Liver (tissue), 8 donors: ENCODE measurements at regions not wholly inside any gene's neighbourhood (a gene's known extent, or its start where the extent isn't known, plus 50 kb on each side); places are given as distances from the start of the nearest gene placed in this dataset.

ENCODE experiments used
- DNase-seq: peaks from one replicate; pipeline ENCODE4 v3.0.0-alpha.2; 2017; ENCODE audit warnings: low spot score
- H3K27ac ChIP-seq, 2 donors: one replicate each; pipeline ENCODE4 v1.7.0; 2013; ENCODE audit warnings: inconsistent platforms in 2 of 2, low read length in 2 of 2, control low read depth in 1 of 2, low read depth in 1 of 2, mild to moderate bottlenecking in 1 of 2
- H3K27me3 ChIP-seq, 4 donors: one replicate each; pipeline versions ENCODE4 v1.6.1 to v1.7.0; 2013; ENCODE audit warnings: low read length in 3 of 4, inconsistent platforms in 1 of 4, mild to moderate bottlenecking in 1 of 4, moderate library complexity in 1 of 4; ENCODE audit not compliant: control insufficient read depth in 4 of 4, insufficient read depth in 4 of 4
- H3K36me3 ChIP-seq, 4 donors: one replicate each; pipeline versions ENCODE4 v1.6.1 to v1.7.0; 2013; ENCODE audit warnings: low read length in 3 of 4, mild to moderate bottlenecking in 3 of 4, low read depth in 1 of 4, moderate library complexity in 1 of 4; ENCODE audit not compliant: control insufficient read depth in 4 of 4, insufficient read depth in 3 of 4
- H3K4me1 ChIP-seq, 4 donors: one replicate each; pipeline versions ENCODE4 v1.6.1 to v1.7.0; 2013; ENCODE audit warnings: low read length in 3 of 4, mild to moderate bottlenecking in 3 of 4, moderate library complexity in 1 of 4; ENCODE audit not compliant: control insufficient read depth in 4 of 4, insufficient read depth in 4 of 4
- H3K4me3 ChIP-seq, 3 donors: one replicate each; pipeline versions ENCODE4 v1.6.1 to v1.7.0; 2013; ENCODE audit warnings: low read length in 3 of 3, control low read depth in 1 of 3, low read depth in 1 of 3, mild to moderate bottlenecking in 1 of 3
- H3K9ac ChIP-seq, 2 donors: one replicate each; pipeline ENCODE4 v1.7.0; 2013; ENCODE audit warnings: low read length in 2 of 2, mild to moderate bottlenecking in 2 of 2, moderate library complexity in 2 of 2, control low read depth in 1 of 2, low read depth in 1 of 2
- H3K9me3 ChIP-seq, 4 donors: one replicate each; pipeline versions ENCODE4 v1.6.1 to v1.7.0; 2013; ENCODE audit warnings: low read length in 3 of 4; ENCODE audit not compliant: control insufficient read depth in 4 of 4
- ATF3 ChIP-seq: IDR thresholded peaks from 2 replicates; pipeline ENCODE4 v1.6.1; 2016; ENCODE audit warnings: antibody characterized with exemption
- CTCF ChIP-seq: fragments of 150-350 bp; IDR thresholded peaks from 2 replicates; pipeline ENCODE4 v1.5.1; 2017; ENCODE audit warnings: improper control_type of control experiment, low read depth, low read length; ENCODE audit not compliant: missing input control
- EGR1 ChIP-seq, 2 donors: IDR thresholded peaks; 2 replicates each; pipeline ENCODE4 v1.6.1; 2016 to 2018; ENCODE audit warnings: antibody characterized with exemption in 2 of 2, low read depth in 2 of 2
- FOXA1 ChIP-seq: IDR thresholded peaks from 2 replicates; pipeline ENCODE4 v1.6.1; 2016; ENCODE audit warnings: antibody characterized with exemption
- FOXA2 ChIP-seq: IDR thresholded peaks from 2 replicates; pipeline ENCODE4 v1.6.1; 2016; ENCODE audit warnings: antibody characterized with exemption
- GABPA ChIP-seq, 2 donors: IDR thresholded peaks in 1 of 2; conservative IDR thresholded peaks in 1 of 2; 2 replicates each; pipeline ENCODE4 v1.6.1; 2016; ENCODE audit warnings: antibody characterized with exemption in 2 of 2, mild to moderate bottlenecking in 1 of 2, moderate library complexity in 1 of 2
- HNF4A ChIP-seq, 2 donors: conservative IDR thresholded peaks; 2 replicates each; pipeline ENCODE4 v1.6.1; 2016; ENCODE audit warnings: antibody characterized with exemption in 2 of 2, mild to moderate bottlenecking in 2 of 2
- HNF4G ChIP-seq: IDR thresholded peaks from 2 replicates; pipeline ENCODE4 v1.6.1; 2016; ENCODE audit warnings: antibody characterized with exemption
- JUND ChIP-seq, 2 donors: IDR thresholded peaks; 2 replicates each; pipeline ENCODE4 v1.6.1; 2016; ENCODE audit warnings: antibody characterized with exemption in 2 of 2
- MAX ChIP-seq: IDR thresholded peaks from 2 replicates; pipeline ENCODE4 v1.6.1; 2016; ENCODE audit warnings: antibody characterized with exemption
- NR2F2 ChIP-seq: IDR thresholded peaks from 2 replicates; pipeline ENCODE4 v1.6.1; 2016; ENCODE audit warnings: antibody characterized with exemption
- RAD21 ChIP-seq, 2 donors: IDR thresholded peaks; 2 replicates each; pipeline ENCODE4 v1.6.1; 2016; ENCODE audit warnings: antibody characterized with exemption in 2 of 2, mild to moderate bottlenecking in 2 of 2
- REST ChIP-seq: IDR thresholded peaks from 2 replicates; pipeline ENCODE4 v1.6.1; 2016; ENCODE audit warnings: antibody characterized with exemption, mild to moderate bottlenecking
- RXRA ChIP-seq, 2 donors: IDR thresholded peaks; 2 replicates each; pipeline ENCODE4 v1.6.1; 2017 to 2018; ENCODE audit warnings: antibody characterized with exemption in 2 of 2, mild to moderate bottlenecking in 1 of 2
- SP1 ChIP-seq: IDR thresholded peaks from 2 replicates; pipeline ENCODE4 v1.6.1; 2018; ENCODE audit warnings: antibody characterized with exemption, mild to moderate bottlenecking
- TAF1 ChIP-seq: conservative IDR thresholded peaks from 2 replicates; pipeline ENCODE4 v1.6.1; 2016; ENCODE audit warnings: antibody characterized with exemption, mild to moderate bottlenecking
- YY1 ChIP-seq: IDR thresholded peaks from 2 replicates; pipeline ENCODE4 v1.6.1; 2016; ENCODE audit warnings: antibody characterized with exemption, mild to moderate bottlenecking
- ZBTB33 ChIP-seq: IDR thresholded peaks from 2 replicates; pipeline ENCODE4 v1.6.1; 2016; ENCODE audit warnings: antibody characterized with exemption
- WGBS: extraction: QIAGEN DNeasy Blood & Tissue Kit; methylation state at CpG from one replicate; pipeline ENCODE4 v1.1.7; 2013; 5-methylcytosine and 5-hydroxymethylcytosine counted together
- donor health status: healthy.
- donor health status: healthy.
- donor health status: healthy.
- donor health status: healthy.
- donor health status: healthy.

- H3K4me3 ChIP-seq: no peak overlapping the region
- TF ChIP-seq RXRA (IDR thresholded peaks at IDR 0.05): no peak
- no peak for TF ChIP-seq FOXA1
- no peak for TF ChIP-seq FOXA2
- no peak for TF ChIP-seq RAD21 (IDR thresholded peaks at IDR 0.05)
- TF ChIP-seq EGR1 (IDR thresholded peaks at IDR 0.05; ENCODE audit: low read depth in 2 of 2): no peak
- no peak for TF ChIP-seq HNF4A (conservative IDR thresholded peaks at IDR 0.05)
- no peak for TF ChIP-seq JUND (IDR thresholded peaks at IDR 0.05)
- TF ChIP-seq YY1: no peak
- no peak for TF ChIP-seq ATF3
- no peak for TF ChIP-seq GABPA (IDR thresholded peaks at IDR 0.05 in 1 of 2, conservative IDR thresholded peaks at IDR 0.05 in 1 of 2)
- no peak for TF ChIP-seq REST
- no peak for TF ChIP-seq TAF1
- no peak for TF ChIP-seq SP1
- no peak for TF ChIP-seq ZBTB33
- TF ChIP-seq CTCF: no peak
- no peak for TF ChIP-seq MAX
- TF ChIP-seq HNF4G: no peak
- no peaks in the 10 kb centered on the region for H3K27me3 ChIP-seq
- H3K9ac ChIP-seq: no peak overlapping the region
- no peaks in the 10 kb centered on the region for H3K4me1 ChIP-seq
- DNase-seq: no peak
- no peaks in the 10 kb centered on the region for H3K9me3 ChIP-seq
- H3K27ac ChIP-seq: no peak overlapping the region
- H3K36me3 ChIP-seq: no peaks in the 10 kb centered on the region
- WGBS: 88% methylated on average over 3 of the region's 3 CpGs
Measured at GRCh38 chr6:12480379-12480778, 190.2 kb downstream of the EDN1 start.

GRCh38 chr6:12481292-12481691, 191.1 kb downstream of the EDN1 start:
- no peak for DNase-seq

More at GRCh38 chr6:12481292-12481691, 191.1 kb downstream of the EDN1 start:
- no peaks in the 10 kb centered on the region for H3K9me3 ChIP-seq
- 97% methylated on average over 2 of the region's 2 CpGs for WGBS
- H3K27ac ChIP-seq: no peak overlapping the region
- no peaks in the 10 kb centered on the region for H3K4me1 ChIP-seq
- H3K4me3 ChIP-seq: no peak overlapping the region
- TF ChIP-seq ATF3 (no peak), SP1 (no peak), JUND (IDR thresholded peaks at IDR 0.05) (no peak), RAD21 (IDR thresholded peaks at IDR 0.05) (no peak), TAF1 (no peak), EGR1 (IDR thresholded peaks at IDR 0.05; ENCODE audit: low read depth in 2 of 2) (no peak), HNF4G (no peak), NR2F2 (no peak), FOXA2 (no peak)
- H3K36me3 ChIP-seq: no peaks in the 10 kb centered on the region
- H3K9ac ChIP-seq: no peak overlapping the region
- H3K27me3 ChIP-seq: no peaks in the 10 kb centered on the region
